B cell (primary cell): ENCODE measurements at regions not wholly inside any gene's neighbourhood (a gene's known extent, or its start where the extent isn't known, plus 50 kb on each side); places are given as distances from the start of the nearest gene placed in this dataset.

ENCODE experiments used
- ATAC-seq: fragments of 200-7000 bp; cut with Tn5 transposase; one replicate; pipeline ENCODE4 v1.10.0; 2021; ENCODE audit warnings: low read depth, mild to moderate bottlenecking, moderate number of reproducible peaks, moderate library complexity
- CTCF ChIA-PET: fragments of 350-600 bp; sonication (Branson Sonifier 250); formaldehyde crosslinking; loops from one replicate; lab custom pipeline; 2021; ENCODE audit warnings: antibody characterized with exemption, inconsistent platforms; lab: Charles Lee
- POLR2A ChIA-PET: fragments of 350-600 bp; sonication (Branson Sonifier 250); formaldehyde crosslinking; loops from one replicate; lab custom pipeline; 2021; ENCODE audit warnings: antibody characterized with exemption; lab: Charles Lee
- DNase-seq: peaks from one replicate; pipeline ENCODE4 v3.0.0; 2013
- H2AFZ ChIP-seq: 2 replicates; pipeline ENCODE4 v1.6.1; 2012; ENCODE audit warnings: mild to moderate bottlenecking, low read depth, low read length; ENCODE audit not compliant: insufficient read depth, poor library complexity, severe bottlenecking
- H3K27ac ChIP-seq, 2 donors: 1 replicate in 1 of 2; 2 replicates in 1 of 2; pipeline ENCODE4 v1.5.1; 2012 to 2013; ENCODE audit warnings: low read length in 2 of 2, mild to moderate bottlenecking in 2 of 2, moderate library complexity in 1 of 2
- H3K27me3 ChIP-seq, 4 experiments: fragments of 200-600 bp in 1 of 4; sonication (generic) in 1 of 4; replicated peaks in 1 of 4; 1 replicate in 2 of 4; 2 replicates in 2 of 4; pipeline versions ENCODE4 v1.6.1 to v1.7.0; 2013 to 2016; ENCODE audit warnings: low read length in 3 of 4, mild to moderate bottlenecking in 2 of 4, mixed read lengths in 1 of 4, moderate library complexity in 1 of 4; ENCODE audit not compliant: insufficient read depth in 4 of 4, control insufficient read depth in 3 of 4; ENCODE audit errors: control extremely low read depth in 1 of 4
- H3K36me3 ChIP-seq, 2 experiments: replicated peaks in 1 of 2; 1 replicate in 1 of 2; 2 replicates in 1 of 2; pipeline versions ENCODE4 v1.6.1 to v1.7.1; 2013; ENCODE audit warnings: low read length in 1 of 2; ENCODE audit not compliant: insufficient read depth in 2 of 2, control insufficient read depth in 1 of 2; ENCODE audit errors: control extremely low read depth in 1 of 2, extremely low read depth in 1 of 2
- H3K4me1 ChIP-seq, 2 donors: fragments of 200-600 bp in 1 of 2; sonication (generic) in 1 of 2; 1 replicate in 1 of 2; 2 replicates in 1 of 2; pipeline versions ENCODE4 v1.5.1 to v1.6.1; 2013 to 2017; ENCODE audit warnings: low read length in 2 of 2; ENCODE audit not compliant: control insufficient read depth in 2 of 2, insufficient read depth in 2 of 2
- H3K4me2 ChIP-seq: replicated peaks from 2 replicates; pipeline ENCODE3; 2012; ENCODE audit warnings: mild to moderate bottlenecking, low read depth, low read length; ENCODE audit not compliant: poor library complexity, severe bottlenecking
- H3K4me3 ChIP-seq, 5 experiments: fragments of 200-600 bp in 1 of 5; sonication (generic) in 1 of 5; 1 replicate in 3 of 5; 2 replicates in 2 of 5; pipeline versions ENCODE4 v1.5.1 to v1.7.0; 2011 to 2016; ENCODE audit warnings: low read length in 4 of 5, mild to moderate bottlenecking in 4 of 5, low read depth in 2 of 5, control low read depth in 1 of 5, moderate library complexity in 1 of 5; ENCODE audit not compliant: insufficient read depth in 1 of 5; ENCODE audit errors: control extremely low read depth in 1 of 5, extremely low read depth in 1 of 5
- H3K79me2 ChIP-seq: fragments of 200-600 bp; sonication (generic); one replicate; pipeline ENCODE4 v1.6.0; 2016; ENCODE audit warnings: low read length; ENCODE audit not compliant: control insufficient read depth, insufficient read depth
- H3K9ac ChIP-seq: fragments of 200-600 bp; sonication (generic); 2 replicates; pipeline ENCODE4 v1.6.1; 2017; ENCODE audit warnings: mild to moderate bottlenecking, low read length, moderate library complexity
- H3K9me3 ChIP-seq, 3 donors: one replicate each; pipeline versions ENCODE4 v1.6.1 to v1.7.1; 2013; ENCODE audit warnings: low read length in 2 of 3; ENCODE audit not compliant: control insufficient read depth in 2 of 3, insufficient read depth in 1 of 3; ENCODE audit errors: control extremely low read depth in 1 of 3
- H4K20me1 ChIP-seq: 2 replicates; pipeline ENCODE4 v1.6.0; 2012; ENCODE audit warnings: mild to moderate bottlenecking, low read length; ENCODE audit not compliant: insufficient read depth, control insufficient read depth, poor library complexity, severe bottlenecking
- H3K27ac Mint-ChIP-seq: one replicate; pipeline ENCODE4 v1.8.0; 2021; ENCODE audit warnings: mixed read lengths
- H3K27me3 Mint-ChIP-seq: one replicate; pipeline ENCODE4 v1.8.0; 2021; ENCODE audit warnings: mixed read lengths
- H3K4me1 Mint-ChIP-seq: one replicate; pipeline ENCODE4 v1.8.0; 2021; ENCODE audit warnings: mixed read lengths
- H3K4me3 Mint-ChIP-seq: one replicate; pipeline ENCODE4 v1.8.0; 2021; ENCODE audit warnings: mixed read lengths
- H3K9me3 Mint-ChIP-seq: one replicate; pipeline ENCODE4 v1.8.0; 2022; ENCODE audit warnings: mixed read lengths; ENCODE audit not compliant: insufficient read depth
- EZH2 ChIP-seq: IDR thresholded peaks from 2 replicates; pipeline ENCODE4 v1.6.1; 2012; ENCODE audit warnings: borderline replicate concordance, low read depth, mild to moderate bottlenecking, moderate library complexity, low read length; ENCODE audit not compliant: insufficient read depth, poor library complexity, severe bottlenecking
- WGBS: methylation state at CpG from one replicate; pipeline ENCODE4 v1.1.5; 2013; ENCODE audit warnings: missing lambda C conversion rate; ENCODE audit not compliant: insufficient coverage; 5-methylcytosine and 5-hydroxymethylcytosine counted together
- intact Hi-C: fragments of 100-400 bp; cut with micrococcal nuclease; formaldehyde crosslinking; loops from one replicate; pipeline ENCODE4 v1.10.0; 2022
- TF ChIP-seq, protein P1 (sequence below): fragments of 200-600 bp; IDR thresholded peaks from one replicate; pipeline ENCODE4 v1.8.0; 2022; ENCODE audit warnings: antibody characterized with exemption, mild to moderate bottlenecking

DNA sequence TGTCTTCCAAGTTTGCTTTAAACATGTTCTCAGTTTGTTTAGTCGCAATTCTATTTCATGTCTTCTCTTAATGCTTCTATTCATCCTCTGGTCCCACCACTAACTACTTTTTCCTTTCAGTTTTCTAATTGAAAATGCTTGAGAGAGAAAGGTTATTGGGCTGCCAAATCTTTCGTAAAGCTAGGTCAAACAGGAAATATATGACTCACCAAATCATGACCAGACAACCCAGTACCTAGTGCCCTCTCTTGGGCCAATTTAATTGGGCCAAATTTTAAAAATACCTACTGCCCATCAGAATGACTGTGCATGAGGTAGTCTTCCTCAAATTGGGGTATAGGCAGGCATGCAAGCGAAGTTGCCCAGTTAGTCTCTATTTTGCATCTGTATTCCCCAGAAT is 295.4 kb upstream of the PBX1 start:
- ChIA-PET POLR2A (no interaction called here), CTCF (no interaction called here)
- Histone ChIP-seq H4K20me1 (no peaks in the 10 kb centered on the region), H3K4me2 (no peak overlapping the region), H3K9me3 (no peaks in the 10 kb centered on the region), H3K27me3 (no peaks in the 10 kb centered on the region), H3K36me3 (no peaks in the 10 kb centered on the region), H2AFZ (no peak overlapping the region), H3K9ac (no peak overlapping the region), H3K4me3 (no peak overlapping the region), H3K27ac (no peak overlapping the region), H3K79me2 (no peaks in the 10 kb centered on the region), H3K4me1 (no peaks in the 10 kb centered on the region)
- H3K9me3 Mint-ChIP-seq: no peaks in the 10 kb centered on the region
- intact Hi-C loops: no loop called here
- H3K27me3 Mint-ChIP-seq: no peaks in the 10 kb centered on the region
- no peaks in the 10 kb centered on the region for H3K4me1 Mint-ChIP-seq
- TF ChIP-seq, protein P1, sequence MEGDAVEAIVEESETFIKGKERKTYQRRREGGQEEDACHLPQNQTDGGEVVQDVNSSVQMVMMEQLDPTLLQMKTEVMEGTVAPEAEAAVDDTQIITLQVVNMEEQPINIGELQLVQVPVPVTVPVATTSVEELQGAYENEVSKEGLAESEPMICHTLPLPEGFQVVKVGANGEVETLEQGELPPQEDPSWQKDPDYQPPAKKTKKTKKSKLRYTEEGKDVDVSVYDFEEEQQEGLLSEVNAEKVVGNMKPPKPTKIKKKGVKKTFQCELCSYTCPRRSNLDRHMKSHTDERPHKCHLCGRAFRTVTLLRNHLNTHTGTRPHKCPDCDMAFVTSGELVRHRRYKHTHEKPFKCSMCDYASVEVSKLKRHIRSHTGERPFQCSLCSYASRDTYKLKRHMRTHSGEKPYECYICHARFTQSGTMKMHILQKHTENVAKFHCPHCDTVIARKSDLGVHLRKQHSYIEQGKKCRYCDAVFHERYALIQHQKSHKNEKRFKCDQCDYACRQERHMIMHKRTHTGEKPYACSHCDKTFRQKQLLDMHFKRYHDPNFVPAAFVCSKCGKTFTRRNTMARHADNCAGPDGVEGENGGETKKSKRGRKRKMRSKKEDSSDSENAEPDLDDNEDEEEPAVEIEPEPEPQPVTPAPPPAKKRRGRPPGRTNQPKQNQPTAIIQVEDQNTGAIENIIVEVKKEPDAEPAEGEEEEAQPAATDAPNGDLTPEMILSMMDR: no peak
- no peak for TF ChIP-seq EZH2
- DNase-seq: no peak
- ATAC-seq: no peak
- H3K27ac Mint-ChIP-seq: no peak overlapping the region
- H3K4me3 Mint-ChIP-seq: no peak overlapping the region
- WGBS: 86% methylated on average over 1 of the region's 3 CpGs

- intact Hi-C loops: no loop called here
- Histone ChIP-seq H3K9ac (no peak overlapping the region), H4K20me1 (no peaks in the 10 kb centered on the region), H3K4me1 (no peaks in the 10 kb centered on the region), H3K36me3 (no peaks in the 10 kb centered on the region), H2AFZ (no peak overlapping the region), H3K4me2 (no peak overlapping the region), H3K79me2 (no peaks in the 10 kb centered on the region), H3K4me3 (no peak overlapping the region), H3K9me3 (no peaks in the 10 kb centered on the region), H3K27ac (no peak overlapping the region), H3K27me3 (no peaks in the 10 kb centered on the region)
- no CpG with 5 or more reads among the region's 2 CpGs for WGBS
- H3K4me3 Mint-ChIP-seq: no peak overlapping the region
- CTCF ChIA-PET: no interaction called here
- DNase-seq (no peak), ATAC-seq (no peak)
- no peaks in the 10 kb centered on the region for H3K9me3 Mint-ChIP-seq
- POLR2A ChIA-PET: no interaction called here
- H3K27ac Mint-ChIP-seq: no peak overlapping the region
- no peaks in the 10 kb centered on the region for H3K4me1 Mint-ChIP-seq
- no peaks in the 10 kb centered on the region for H3K27me3 Mint-ChIP-seq
- TF ChIP-seq EZH2: no peak
- TF ChIP-seq, protein P1: no peak
Observed at GRCh38 chr1:164265232-164265631, 293.8 kb upstream of the PBX1 start.
